Ishikawa (cell line): ENCODE measurements at regions not wholly inside any gene's neighbourhood (a gene's known extent, or its start where the extent isn't known, plus 50 kb on each side); places are given as distances from the start of the nearest gene placed in this dataset.

Source experiments
- CEBPB ChIP-seq: IDR thresholded peaks from 2 replicates; pipeline ENCODE4 v1.6.1; 2012
- CREB1 ChIP-seq: IDR thresholded peaks from 2 replicates; pipeline ENCODE4 v1.6.1; 2012; ENCODE audit warnings: low read depth
- EGR1 ChIP-seq: IDR thresholded peaks from 2 replicates; pipeline ENCODE4 v1.6.1; 2012
- EP300 ChIP-seq: IDR thresholded peaks from 2 replicates; pipeline ENCODE4 v1.6.1; 2012; ENCODE audit warnings: borderline replicate concordance
- FOXM1 ChIP-seq: IDR thresholded peaks from 2 replicates; pipeline ENCODE4 v1.6.1; 2012; ENCODE audit warnings: low read depth, borderline replicate concordance
- NFIC ChIP-seq: IDR thresholded peaks from 2 replicates; pipeline ENCODE4 v1.6.1; 2012
- RAD21 ChIP-seq: IDR thresholded peaks from 2 replicates; pipeline ENCODE4 v1.6.1; 2012; ENCODE audit warnings: low read depth
- TAF1 ChIP-seq: IDR thresholded peaks from 2 replicates; pipeline ENCODE4 v1.6.1; 2012; ENCODE audit warnings: low read depth, mild to moderate bottlenecking
- TEAD4 ChIP-seq: IDR thresholded peaks from 2 replicates; pipeline ENCODE4 v1.6.1; 2012
- YY1 ChIP-seq: IDR thresholded peaks from 2 replicates; pipeline ENCODE4 v1.6.1; 2012; ENCODE audit warnings: low read depth
- TF ChIP-seq, protein P1 (sequence below): IDR thresholded peaks from 2 replicates; pipeline ENCODE4 v1.6.1; 2012; ENCODE audit warnings: low read depth, mild to moderate bottlenecking
- TF ChIP-seq, protein P2 (sequence below): IDR thresholded peaks from 2 replicates; pipeline ENCODE4 v1.6.1; 2012
- TF ChIP-seq, protein P3 (sequence below): IDR thresholded peaks from 2 replicates; pipeline ENCODE4 v1.6.1; 2012

DNA sequence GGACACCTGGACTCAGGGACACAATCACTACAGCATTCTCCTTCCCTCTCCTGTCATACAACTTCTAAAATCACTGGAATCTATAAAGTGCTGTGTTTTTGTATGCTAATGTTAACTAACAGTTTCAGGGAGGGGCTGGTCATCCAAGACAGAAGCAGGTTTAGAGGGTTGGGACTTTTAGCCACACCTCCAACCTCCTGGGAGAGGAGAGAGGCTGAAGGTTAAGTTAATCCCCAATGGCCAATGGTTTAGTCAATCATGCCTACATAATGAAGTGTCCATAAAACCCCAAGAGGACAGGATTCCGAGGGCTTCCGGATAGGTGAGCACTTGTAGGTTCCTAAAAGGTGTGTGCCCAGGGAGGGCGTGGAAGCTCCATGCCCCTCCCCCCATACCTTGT lies 219.3 kb upstream of the CTNNB1 start:
- TF ChIP-seq TAF1 (no peak), EGR1 (no peak), RAD21 (no peak), EP300 (no peak), CREB1 (no peak), NFIC (no peak), FOXM1 (no peak), CEBPB (no peak), TEAD4 (no peak), YY1 (no peak)
- TF ChIP-seq, protein P1, sequence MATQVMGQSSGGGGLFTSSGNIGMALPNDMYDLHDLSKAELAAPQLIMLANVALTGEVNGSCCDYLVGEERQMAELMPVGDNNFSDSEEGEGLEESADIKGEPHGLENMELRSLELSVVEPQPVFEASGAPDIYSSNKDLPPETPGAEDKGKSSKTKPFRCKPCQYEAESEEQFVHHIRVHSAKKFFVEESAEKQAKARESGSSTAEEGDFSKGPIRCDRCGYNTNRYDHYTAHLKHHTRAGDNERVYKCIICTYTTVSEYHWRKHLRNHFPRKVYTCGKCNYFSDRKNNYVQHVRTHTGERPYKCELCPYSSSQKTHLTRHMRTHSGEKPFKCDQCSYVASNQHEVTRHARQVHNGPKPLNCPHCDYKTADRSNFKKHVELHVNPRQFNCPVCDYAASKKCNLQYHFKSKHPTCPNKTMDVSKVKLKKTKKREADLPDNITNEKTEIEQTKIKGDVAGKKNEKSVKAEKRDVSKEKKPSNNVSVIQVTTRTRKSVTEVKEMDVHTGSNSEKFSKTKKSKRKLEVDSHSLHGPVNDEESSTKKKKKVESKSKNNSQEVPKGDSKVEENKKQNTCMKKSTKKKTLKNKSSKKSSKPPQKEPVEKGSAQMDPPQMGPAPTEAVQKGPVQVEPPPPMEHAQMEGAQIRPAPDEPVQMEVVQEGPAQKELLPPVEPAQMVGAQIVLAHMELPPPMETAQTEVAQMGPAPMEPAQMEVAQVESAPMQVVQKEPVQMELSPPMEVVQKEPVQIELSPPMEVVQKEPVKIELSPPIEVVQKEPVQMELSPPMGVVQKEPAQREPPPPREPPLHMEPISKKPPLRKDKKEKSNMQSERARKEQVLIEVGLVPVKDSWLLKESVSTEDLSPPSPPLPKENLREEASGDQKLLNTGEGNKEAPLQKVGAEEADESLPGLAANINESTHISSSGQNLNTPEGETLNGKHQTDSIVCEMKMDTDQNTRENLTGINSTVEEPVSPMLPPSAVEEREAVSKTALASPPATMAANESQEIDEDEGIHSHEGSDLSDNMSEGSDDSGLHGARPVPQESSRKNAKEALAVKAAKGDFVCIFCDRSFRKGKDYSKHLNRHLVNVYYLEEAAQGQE: no peak
- TF ChIP-seq, protein P2, sequence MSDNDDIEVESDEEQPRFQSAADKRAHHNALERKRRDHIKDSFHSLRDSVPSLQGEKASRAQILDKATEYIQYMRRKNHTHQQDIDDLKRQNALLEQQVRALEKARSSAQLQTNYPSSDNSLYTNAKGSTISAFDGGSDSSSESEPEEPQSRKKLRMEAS: no peak
- TF ChIP-seq, protein P3, sequence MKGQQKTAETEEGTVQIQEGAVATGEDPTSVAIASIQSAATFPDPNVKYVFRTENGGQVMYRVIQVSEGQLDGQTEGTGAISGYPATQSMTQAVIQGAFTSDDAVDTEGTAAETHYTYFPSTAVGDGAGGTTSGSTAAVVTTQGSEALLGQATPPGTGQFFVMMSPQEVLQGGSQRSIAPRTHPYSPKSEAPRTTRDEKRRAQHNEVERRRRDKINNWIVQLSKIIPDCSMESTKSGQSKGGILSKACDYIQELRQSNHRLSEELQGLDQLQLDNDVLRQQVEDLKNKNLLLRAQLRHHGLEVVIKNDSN: no peak
